IPS-NIHi7 (cell line): ENCODE measurements at regions not wholly inside any gene's neighbourhood (a gene's known extent, or its start where the extent isn't known, plus 50 kb on each side); places are given as distances from the start of the nearest gene placed in this dataset.
"Not testable (repeated sequence)": the region's sequence is repeated elsewhere in the genome, so short reads cannot be mapped to it uniquely, and the experiment has no call there.

ENCODE experiments used
- DNase-seq: peaks from one replicate; pipeline ENCODE4 v3.0.0; 2012; ENCODE audit warnings: mixed read lengths; ENCODE audit errors: extremely low spot score

GRCh38 chr1:223046463-223046862, 96.6 kb downstream of the TLR5 start:
- DNase-seq = not testable (repeated sequence)

- no peak for DNase-seq
These were observed 95.0 kb downstream of the TLR5 start for GRCh38 chr1:223048026-223048425.

GRCh38 chr1:223052462-223052861, 90.6 kb downstream of the TLR5 start:
- no peak for DNase-seq

GRCh38 chr1:223052931-223053330, 90.1 kb downstream of the TLR5 start:
- peak; percentile 8 for DNase-seq

DNA sequence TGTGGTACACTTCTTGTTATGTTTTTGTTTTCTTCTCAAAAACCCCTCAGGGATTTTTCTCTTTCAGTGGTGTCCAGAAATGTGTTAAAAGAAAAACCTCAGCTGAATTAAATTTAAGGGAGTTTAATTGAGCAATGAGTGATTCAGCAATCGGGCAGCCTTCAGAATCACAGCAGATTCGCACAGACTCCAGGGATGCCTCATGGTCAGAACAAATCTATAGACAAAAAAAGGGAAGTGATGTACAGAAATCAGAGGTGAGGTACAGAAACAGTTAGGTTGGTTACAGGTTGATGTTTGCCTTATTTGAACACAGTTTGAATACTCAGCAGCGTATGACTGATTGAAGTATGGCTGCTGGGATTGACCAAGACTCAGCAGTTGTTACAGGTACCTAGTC, 86.2 kb downstream of the TLR5 start:
- no peak for DNase-seq

GRCh38 chr1:223057569-223058093, 85.4 kb downstream of the TLR5 start:
- DNase-seq = no peak
